GM18867 (cell line): ENCODE measurements at regions not wholly inside any gene's neighbourhood (a gene's known extent, or its start where the extent isn't known, plus 50 kb on each side); places are given as distances from the start of the nearest gene placed in this dataset.

ENCODE experiments used
- ATAC-seq: cut with Tn5 transposase; IDR thresholded peaks from one replicate; pipeline ENCODE4 v1.9.1; 2021; ENCODE audit warnings: mild to moderate bottlenecking, moderate library complexity; ENCODE audit not compliant: unreplicated experiment

- no peak for ATAC-seq
Measured at GRCh38 chr10:64067009-64067606, 545.9 kb downstream of the REEP3 start.

- ATAC-seq: no peak
Measured at GRCh38 chr10:64067859-64068258, 546.7 kb downstream of the REEP3 start.

DNA sequence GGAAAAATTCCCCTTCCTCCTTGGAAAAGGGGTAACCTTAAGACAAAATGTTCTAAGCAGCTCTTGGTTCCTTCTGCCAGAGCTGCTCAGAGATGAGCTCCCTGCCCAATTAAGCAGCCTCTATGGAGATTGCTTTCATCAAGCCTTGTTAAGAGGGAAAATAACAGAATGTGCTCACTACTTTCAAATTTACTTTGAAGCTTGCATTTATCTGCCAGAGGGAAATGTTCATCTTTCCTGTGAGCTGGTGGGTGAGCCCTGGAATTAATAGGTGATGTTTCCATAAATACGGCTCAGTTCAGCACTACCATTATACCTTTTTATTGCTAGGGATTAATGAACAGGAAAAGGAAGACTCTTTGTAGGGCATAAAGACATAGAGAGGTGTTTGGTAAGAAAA, 549.0 kb downstream of the REEP3 start:
- ATAC-seq: no peak

DNA sequence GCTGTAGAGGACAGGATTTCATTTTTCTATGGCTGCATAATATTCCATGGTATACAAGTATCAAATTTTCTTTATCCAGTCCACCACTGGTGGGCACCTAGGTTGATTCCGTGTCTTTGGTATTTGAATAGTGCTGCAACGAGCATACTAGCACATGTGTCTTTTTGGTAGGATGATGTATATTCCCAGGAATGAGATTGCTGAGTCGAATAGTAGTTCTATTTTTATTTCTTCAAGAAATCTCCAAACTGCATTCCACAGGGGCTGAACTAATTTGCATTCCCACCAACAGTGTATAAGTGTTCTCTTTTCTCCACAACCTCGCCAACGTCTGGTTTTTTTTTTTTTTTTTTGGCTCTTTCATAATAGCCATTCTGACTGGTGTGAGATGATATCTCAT, 550.0 kb downstream of the REEP3 start:
- no peak for ATAC-seq

- ATAC-seq: no peak
Measured at GRCh38 chr10:64075604-64076003, 554.4 kb downstream of the REEP3 start.

DNA sequence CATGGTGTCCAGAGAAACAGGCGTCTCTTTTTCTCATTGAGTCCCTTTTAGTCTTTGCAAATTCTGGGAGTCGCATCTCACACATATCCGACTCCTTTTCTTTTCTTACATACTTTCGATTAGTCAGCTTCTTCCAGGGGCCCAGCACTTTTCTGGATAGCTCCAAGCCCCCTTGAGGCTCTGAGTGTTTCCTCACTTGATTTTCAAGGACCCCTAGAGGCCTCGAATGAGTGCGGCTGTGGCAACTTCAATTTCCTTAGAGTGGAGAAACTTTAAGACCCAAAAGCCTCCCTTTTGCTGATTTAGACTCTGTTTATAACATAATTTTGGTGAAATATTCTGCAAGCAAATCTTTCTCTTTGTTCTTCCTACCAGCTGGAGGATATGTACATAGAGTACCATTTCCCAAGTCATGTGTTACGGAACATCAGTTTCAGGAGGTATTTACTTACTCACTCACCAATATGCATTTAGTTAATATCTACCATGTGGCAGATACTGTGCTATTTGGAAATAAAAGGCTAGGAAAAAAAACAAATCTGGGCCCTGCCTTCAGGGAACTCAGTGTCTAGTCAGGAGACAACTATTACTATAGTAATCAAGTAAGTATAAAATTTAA, 555.2 kb downstream of the REEP3 start:
- ATAC-seq: no peak

- ATAC-seq: no peak
Measured at GRCh38 chr10:64079341-64079740, 558.1 kb downstream of the REEP3 start.

DNA sequence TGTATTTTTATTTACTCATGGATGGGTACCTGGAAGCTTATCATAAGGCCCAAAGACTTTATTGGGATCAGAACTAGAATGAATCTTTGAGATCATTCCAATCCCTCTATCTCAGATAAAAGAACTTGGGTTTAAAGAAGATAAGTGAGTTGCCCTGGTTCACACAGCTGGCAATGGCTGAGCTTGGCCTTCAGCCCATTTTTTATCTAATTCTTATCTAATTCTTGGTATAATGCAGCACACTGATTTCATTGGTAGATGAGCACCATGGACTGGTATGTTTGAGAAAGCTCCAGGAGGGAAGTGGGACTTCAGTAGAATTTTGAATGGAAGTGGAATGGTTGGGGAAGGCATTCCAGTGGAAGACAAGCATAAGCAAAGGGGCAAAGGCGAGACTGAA, 558.9 kb downstream of the REEP3 start:
- ATAC-seq: no peak

DNA sequence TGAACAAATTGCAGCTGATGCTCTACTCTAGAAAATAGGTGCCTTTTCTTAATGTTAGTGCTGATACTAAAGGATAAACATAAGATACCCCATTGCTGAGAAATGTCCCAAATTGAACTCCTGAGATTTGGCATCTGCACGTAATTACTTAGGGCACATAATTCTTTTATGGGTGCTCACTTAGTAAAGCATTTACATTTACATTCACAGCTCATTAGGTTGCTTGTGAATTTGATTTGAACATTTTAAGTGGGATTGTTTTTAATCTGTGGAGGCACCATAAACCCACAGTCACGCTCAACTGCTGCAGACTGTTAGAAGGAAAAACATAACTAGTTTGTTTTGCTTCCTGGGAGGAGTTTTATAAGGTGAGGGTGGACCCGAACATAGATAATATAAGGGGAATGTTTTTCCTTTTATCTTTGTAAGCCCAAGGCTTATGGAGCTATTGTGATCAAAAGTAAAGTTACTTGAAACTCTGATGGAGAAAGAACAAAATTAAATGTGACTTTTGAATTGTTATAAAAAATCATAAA, 560.8 kb downstream of the REEP3 start:
- no peak for ATAC-seq

GRCh38 chr10:64086083-64086767, 565.0 kb downstream of the REEP3 start:
- ATAC-seq: no peak

GRCh38 chr10:64089648-64090047, 568.4 kb downstream of the REEP3 start:
- no peak for ATAC-seq

- ATAC-seq: no peak
Measured at GRCh38 chr10:64090865-64091264, 569.7 kb downstream of the REEP3 start.

GRCh38 chr10:64091897-64092296, 570.7 kb downstream of the REEP3 start:
- no peak for ATAC-seq

DNA sequence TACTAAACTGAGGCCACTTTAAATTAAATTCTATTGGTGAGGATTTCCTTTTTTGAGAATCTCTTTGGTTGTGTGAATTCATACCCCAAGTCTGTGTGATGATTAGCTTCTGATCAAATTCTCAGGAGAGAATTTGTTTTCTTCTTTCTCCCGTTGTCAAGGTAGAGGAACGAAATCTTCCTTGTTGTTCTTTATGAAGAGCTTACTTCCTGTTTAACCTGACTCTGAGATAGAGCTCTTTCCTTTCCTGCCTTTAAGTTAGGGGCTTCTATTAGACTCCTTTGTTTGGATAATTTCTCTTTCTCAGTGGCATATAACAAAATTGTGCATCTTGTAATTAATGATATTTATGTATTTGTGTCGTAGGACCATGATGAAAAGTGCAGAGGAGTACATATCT, 572.1 kb downstream of the REEP3 start:
- no peak for ATAC-seq

- ATAC-seq: no peak
Measured at GRCh38 chr10:64093946-64094535, 572.8 kb downstream of the REEP3 start.

DNA sequence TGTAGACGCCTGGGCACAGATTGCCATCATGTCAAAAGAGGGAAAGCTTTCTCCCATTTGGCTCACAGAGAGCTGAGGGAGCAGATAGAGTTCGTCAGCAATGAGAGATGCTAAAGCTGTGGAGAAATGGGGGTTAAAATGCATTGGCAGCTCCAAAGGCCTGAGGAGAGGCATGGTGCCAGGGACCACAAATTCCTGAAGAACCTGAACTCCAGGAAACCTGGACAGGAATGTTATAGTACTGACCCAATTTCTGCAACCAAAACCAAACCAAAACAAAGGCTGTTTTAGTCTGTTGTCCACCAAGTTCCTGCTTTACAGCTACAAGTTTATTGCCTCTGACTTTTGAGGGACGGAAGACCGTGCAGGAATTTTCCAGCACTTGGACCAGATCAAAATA, 575.7 kb downstream of the REEP3 start:
- ATAC-seq: no peak

DNA sequence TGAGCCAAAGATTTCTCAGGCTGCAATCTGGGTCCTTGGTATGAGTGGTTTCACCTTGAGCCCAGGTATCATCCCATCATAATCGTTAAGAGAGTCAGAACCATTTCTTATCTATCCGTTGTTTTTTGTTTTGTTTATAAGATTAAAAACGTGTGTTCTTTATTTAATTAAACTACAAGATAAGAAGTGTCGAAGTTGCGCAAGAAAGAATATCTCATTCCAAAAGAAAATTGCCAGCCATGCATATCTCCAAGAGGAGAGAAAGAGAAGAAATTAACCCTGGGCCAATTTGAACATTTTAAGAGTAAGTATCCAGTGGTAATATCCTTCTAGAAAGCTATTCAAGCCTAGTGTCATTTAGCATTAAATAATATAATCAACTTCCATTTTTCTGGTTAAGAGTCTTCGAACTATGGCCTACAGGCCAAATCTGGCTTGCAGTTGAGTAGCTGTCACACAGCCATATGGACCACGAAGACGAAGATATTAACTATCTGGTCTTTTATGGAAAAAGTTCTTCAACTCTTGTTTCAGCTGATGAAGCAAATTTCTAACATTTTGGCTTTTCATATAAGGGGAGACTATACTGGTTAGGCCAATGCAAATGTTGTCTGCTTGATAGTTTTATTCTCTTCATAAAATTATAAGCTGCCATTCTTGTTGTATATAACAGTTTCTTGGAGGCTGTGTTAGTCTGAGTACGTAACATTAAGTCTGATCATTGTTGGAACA, 576.4 kb downstream of the REEP3 start:
- ATAC-seq: no peak

- ATAC-seq: no peak
Measured at GRCh38 chr10:64098994-64099393, 577.8 kb downstream of the REEP3 start.

GRCh38 chr10:64101606-64102263, 580.5 kb downstream of the REEP3 start:
- ATAC-seq: no peak

DNA sequence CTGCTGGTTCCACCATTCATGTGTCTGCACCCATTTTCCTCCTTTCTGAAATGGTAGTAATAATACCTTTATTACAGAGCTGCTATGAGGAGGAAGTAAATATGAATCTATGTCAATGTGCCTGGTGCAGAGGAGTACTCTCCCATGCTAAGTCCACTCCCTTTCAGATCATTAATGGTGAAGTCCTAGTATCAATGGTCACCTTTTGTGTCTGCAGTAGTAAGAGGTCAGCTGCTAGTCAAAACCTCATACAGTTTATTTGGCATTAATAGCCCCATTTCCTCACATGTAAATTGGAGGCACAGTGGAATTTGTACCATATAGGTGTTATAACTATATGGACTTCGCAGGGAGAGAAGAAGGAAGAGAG, 581.0 kb downstream of the REEP3 start:
- no peak for ATAC-seq

DNA sequence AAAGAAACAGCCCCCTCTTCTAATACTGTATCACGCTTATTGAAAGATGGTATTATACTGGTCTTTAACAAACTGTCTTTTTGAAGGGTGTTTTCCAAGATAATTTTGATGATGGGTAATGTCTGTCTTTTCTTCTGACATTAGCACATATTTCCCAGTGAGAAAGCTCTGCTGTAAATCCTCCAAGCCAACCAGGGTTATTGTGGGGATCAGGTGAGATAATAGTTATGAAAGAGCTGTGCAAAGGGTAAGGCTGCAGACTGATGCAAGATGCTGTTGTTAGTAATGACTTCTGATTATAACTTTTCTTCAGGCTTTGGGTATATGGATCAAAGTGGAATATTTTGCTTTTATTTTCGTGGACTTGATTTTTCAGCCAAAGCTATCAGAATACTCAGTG, 581.7 kb downstream of the REEP3 start:
- ATAC-seq: no peak
